Coronary artery (tissue), 2 donors: ENCODE measurements at regions not wholly inside any gene's neighbourhood (a gene's known extent, or its start where the extent isn't known, plus 50 kb on each side); places are given as distances from the start of the nearest gene placed in this dataset.

Source experiments
- DNase-seq: peaks from one replicate; pipeline ENCODE4 v3.0.0-alpha.2; 2017; ENCODE audit warnings: low spot score
- H3K27ac ChIP-seq, 2 donors: fragments of 200-600 bp; sonication (generic); one replicate each; pipeline ENCODE4 v1.5.1; 2016 to 2019
- H3K4me3 ChIP-seq: fragments of 200-600 bp; sonication (generic); 2 replicates; pipeline ENCODE4 v1.5.1; 2016; ENCODE audit warnings: mild to moderate bottlenecking, moderate library complexity
- TF ChIP-seq, protein P1 (sequence below): fragments of 200-600 bp; sonication (generic); IDR thresholded peaks from one replicate; pipeline ENCODE4 v1.5.1; 2019; ENCODE audit warnings: antibody characterized with exemption

DNA sequence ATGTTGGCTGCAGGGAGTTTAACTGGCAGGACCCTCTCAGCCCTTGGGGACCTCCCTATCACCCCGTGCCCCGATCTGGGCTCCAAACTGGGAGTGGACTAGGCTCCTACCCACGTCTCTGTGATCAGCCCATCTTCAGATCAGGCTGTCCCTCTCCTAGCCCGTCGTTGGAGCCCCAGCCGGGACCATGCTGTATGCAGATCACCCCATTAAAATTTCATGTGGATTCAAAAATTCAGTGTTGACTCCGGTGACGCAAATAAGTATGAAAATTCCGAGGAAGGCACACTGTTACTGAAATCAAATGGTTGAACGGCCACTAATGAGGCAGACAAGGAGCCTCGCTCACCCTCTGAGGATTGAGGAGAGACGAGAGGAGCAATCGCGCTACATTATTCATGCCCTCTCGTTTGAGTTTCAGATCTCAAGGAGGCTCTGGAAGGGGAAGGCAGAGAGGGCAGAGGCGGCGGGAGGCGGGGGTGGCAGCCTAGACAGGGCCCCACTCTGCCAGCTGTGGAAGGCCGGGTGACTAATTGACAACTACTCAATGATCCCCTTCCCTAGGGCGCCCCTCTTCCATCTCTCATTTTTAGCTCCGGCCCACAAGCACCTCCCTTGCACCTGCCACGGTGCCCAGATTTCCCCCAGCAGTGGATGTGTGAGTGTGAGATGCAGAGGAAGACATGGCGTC, 255.4 kb downstream of the MIAT start:
- TF ChIP-seq, protein P1, sequence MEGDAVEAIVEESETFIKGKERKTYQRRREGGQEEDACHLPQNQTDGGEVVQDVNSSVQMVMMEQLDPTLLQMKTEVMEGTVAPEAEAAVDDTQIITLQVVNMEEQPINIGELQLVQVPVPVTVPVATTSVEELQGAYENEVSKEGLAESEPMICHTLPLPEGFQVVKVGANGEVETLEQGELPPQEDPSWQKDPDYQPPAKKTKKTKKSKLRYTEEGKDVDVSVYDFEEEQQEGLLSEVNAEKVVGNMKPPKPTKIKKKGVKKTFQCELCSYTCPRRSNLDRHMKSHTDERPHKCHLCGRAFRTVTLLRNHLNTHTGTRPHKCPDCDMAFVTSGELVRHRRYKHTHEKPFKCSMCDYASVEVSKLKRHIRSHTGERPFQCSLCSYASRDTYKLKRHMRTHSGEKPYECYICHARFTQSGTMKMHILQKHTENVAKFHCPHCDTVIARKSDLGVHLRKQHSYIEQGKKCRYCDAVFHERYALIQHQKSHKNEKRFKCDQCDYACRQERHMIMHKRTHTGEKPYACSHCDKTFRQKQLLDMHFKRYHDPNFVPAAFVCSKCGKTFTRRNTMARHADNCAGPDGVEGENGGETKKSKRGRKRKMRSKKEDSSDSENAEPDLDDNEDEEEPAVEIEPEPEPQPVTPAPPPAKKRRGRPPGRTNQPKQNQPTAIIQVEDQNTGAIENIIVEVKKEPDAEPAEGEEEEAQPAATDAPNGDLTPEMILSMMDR, result no peak
- Histone ChIP-seq H3K4me3 (no peak overlapping the region), H3K27ac (no peak overlapping the region)
- no peak for DNase-seq

DNA sequence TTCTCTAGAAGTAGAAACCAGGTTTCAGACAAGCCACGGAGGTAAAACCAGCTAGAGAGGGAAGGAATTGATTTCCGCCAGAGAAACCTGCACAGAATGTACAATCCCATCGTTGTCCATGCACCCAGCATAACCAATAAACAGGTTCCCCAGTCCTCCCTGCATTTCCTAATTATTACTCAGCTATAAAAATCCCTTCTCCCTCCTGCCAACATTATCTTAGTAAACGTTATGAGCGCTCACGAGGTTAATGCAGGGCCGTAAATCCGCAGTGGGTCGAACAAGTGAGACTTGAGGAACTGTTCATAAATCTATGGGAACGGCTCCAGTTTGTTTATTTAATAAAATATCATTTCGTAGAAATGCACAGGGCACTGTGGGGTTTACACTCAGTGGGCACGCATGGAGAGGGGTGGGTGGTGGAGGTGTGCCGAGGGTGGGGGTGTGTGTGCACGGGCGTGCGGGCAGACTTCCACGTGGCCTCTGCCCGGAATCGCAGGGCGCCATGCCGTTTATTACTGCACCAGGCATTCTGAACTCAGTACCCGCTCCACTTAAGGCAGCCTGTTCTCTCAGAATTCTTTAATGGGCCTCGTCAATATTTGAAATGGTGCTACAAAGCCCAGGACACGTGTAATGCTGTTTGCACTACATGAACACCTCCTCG, 257.3 kb downstream of the MIAT start:
- no peak for DNase-seq

DNA sequence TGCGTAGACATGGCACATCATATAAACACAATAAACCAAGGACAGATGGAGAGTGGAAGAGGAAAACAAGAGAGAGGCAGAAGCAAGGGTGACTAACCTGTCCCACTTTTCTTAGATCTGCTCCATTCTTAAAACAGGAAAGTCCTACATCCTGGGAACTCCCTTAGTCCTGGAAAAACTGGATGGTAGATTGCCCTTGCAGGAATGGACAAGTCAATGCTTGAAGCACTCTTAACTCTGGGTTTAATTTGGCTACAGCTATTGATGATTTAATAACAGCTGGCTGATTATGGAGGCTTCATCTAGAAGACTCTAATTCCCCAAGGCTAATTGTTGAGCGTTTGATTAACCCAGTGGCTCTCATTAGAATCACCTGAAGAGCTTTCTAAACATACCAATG, 258.8 kb downstream of the MIAT start:
- TF ChIP-seq, protein P1, result no peak

More for the DNA sequence above, 257.3 kb downstream of the MIAT start:
- H3K4me3 ChIP-seq, result no peak overlapping the region
- H3K27ac ChIP-seq, result no peak overlapping the region
- TF ChIP-seq, protein P1, result no peak

DNA sequence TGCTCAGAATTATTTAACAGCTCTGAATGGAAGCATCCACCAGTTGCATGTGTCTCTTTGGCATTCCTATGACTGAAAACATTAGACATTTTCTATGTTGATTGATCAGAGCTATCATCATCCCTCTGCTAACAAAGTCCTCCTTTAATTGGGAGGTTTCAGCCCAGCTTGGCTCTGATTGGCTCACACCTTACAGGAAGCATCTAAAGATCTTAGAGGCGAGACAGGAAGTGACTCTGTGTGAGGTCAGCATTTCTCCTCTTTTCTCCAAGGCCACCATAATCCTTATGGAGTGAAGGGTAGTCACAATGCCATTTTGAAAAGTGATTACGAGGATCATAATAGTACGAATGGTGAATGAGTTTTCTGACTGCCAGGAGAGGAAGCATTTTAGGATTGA, 260.8 kb downstream of the MIAT start:
- Histone ChIP-seq H3K27ac (no peak overlapping the region), H3K4me3 (no peak overlapping the region)
- TF ChIP-seq, protein P1, result no peak
- no peak for DNase-seq

More for the DNA sequence above, 258.8 kb downstream of the MIAT start:
- no peak overlapping the region for H3K27ac ChIP-seq
- H3K4me3 ChIP-seq, result no peak overlapping the region
- DNase-seq, result no peak

DNA sequence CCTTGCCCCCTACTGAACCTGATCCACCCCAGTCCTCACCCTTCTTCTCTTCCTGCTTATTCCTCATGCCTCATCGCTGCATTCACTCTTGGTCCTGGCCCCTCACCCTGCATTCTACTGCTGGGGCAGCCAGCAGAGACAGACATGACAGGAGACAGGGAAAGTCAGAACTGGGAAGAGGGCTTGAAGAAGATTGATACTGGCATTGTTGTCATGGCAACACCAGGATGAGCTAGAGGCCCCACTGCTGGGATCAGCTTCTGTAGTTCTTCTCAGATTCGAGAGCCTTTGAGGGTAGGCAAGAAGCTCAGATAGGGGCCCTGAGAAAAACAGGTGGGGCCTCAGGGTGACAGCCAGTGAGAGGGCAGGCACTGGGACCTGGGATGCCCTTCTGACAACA, 264.3 kb downstream of the MIAT start:
- DNase-seq, result no peak
- no peak overlapping the region for H3K27ac ChIP-seq
- TF ChIP-seq, protein P1, result no peak
- H3K4me3 ChIP-seq, result no peak overlapping the region

DNA sequence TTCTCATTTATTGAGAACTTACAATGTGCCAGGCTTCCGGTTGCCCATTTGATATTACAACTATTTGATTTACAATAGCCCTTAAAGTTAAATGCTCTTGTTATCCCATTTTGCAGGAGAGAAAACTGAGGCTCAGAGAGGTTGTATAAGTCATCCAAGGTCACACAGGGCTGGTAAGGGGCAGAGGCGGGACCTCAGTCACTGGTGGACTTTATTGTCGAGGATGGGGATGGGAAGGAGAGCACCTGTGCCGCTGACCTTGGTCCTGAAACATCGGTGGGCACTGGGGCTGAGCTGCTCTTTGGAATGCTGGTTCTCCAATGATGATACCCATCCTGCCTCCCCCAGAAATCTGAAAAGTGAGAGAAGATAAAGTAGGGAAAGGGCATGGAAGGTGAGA, 265.4 kb downstream of the MIAT start:
- DNase-seq, result no peak
- Histone ChIP-seq H3K27ac (no peak overlapping the region), H3K4me3 (no peak overlapping the region)
- TF ChIP-seq, protein P1, result no peak

DNA sequence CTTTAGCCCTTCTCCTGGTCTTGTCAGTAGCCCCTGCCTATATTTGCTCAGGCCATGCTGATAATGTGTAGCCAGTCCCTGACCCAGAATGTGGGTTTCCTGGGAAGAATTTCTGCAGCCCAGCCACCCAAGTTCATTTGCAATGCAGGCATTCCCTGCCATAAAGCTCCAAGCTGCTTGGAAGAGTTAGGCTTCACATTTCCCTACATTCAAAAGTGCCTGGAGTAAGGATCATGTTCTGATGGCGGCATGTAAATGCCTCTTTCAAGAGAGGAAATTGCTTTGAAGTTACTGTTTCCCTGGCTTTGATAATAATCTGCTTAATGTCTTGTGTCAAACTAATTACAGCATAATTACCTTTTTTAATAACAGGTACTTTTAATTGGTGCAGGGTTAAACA, 266.1 kb downstream of the MIAT start:
- Histone ChIP-seq H3K27ac (no peak overlapping the region), H3K4me3 (no peak overlapping the region)
- no peak for DNase-seq
- TF ChIP-seq, protein P1, result no peak
